ENCODE measurements at regions not wholly inside any gene's neighbourhood (a gene's known extent, or its start where the extent isn't known, plus 50 kb on each side); places are given as distances from the start of the nearest gene placed in this dataset.

DNA sequence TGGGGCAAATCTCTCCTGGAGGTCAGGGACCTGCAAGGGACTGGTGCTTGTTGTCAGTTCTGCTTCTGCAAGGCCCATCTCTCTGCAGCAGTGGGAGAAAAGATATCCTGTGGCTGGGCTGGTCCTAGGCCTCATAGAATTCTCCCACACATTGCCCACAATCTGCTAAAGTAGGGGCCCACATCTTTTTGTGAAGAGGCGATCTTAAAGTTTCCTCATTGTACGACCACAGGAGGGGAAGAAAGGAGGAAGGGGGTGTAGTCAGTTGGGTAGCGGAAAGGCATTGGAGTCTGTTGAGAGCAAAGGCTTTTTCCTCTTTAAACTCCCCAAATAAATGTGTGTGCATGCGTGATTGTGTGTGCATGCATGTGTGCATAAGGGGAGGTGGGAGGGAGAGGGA is 145.3 kb downstream of the SLC4A3 start (continued):
- TF ChIP-seq, protein P1, sequence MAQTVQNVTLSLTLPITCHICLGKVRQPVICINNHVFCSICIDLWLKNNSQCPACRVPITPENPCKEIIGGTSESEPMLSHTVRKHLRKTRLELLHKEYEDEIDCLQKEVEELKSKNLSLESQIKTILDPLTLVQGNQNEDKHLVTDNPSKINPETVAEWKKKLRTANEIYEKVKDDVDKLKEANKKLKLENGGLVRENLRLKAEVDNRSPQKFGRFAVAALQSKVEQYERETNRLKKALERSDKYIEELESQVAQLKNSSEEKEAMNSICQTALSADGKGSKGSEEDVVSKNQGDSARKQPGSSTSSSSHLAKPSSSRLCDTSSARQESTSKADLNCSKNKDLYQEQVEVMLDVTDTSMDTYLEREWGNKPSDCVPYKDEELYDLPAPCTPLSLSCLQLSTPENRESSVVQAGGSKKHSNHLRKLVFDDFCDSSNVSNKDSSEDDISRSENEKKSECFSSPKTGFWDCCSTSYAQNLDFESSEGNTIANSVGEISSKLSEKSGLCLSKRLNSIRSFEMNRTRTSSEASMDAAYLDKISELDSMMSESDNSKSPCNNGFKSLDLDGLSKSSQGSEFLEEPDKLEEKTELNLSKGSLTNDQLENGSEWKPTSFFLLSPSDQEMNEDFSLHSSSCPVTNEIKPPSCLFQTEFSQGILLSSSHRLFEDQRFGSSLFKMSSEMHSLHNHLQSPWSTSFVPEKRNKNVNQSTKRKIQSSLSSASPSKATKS (CRISPR knock-in tag; IDR thresholded peaks at IDR 0.05), result no peak
- no peak for TF ChIP-seq NR4A1 (CRISPR knock-in tag; IDR thresholded peaks at IDR 0.05)
- TF ChIP-seq NR4A1 (tag; IDR thresholded peaks at IDR 0.05), result no peak
- no peak for TF ChIP-seq CEBPG (CRISPR knock-in tag; IDR thresholded peaks at IDR 0.05)
- TF ChIP-seq CEBPG (tag; conservative IDR thresholded peaks at IDR 0.05 in 1 of 2, IDR thresholded peaks at IDR 0.05 in 1 of 2), result no peak
- no peak for TF ChIP-seq TFAM (CRISPR knock-in tag; conservative IDR thresholded peaks at IDR 0.05)
- TF ChIP-seq ZNF239 (CRISPR knock-in tag; IDR thresholded peaks at IDR 0.05), result no peak
- no peak for TF ChIP-seq ZNF224 (CRISPR knock-in tag; IDR thresholded peaks at IDR 0.05)
- TF ChIP-seq, protein P2, sequence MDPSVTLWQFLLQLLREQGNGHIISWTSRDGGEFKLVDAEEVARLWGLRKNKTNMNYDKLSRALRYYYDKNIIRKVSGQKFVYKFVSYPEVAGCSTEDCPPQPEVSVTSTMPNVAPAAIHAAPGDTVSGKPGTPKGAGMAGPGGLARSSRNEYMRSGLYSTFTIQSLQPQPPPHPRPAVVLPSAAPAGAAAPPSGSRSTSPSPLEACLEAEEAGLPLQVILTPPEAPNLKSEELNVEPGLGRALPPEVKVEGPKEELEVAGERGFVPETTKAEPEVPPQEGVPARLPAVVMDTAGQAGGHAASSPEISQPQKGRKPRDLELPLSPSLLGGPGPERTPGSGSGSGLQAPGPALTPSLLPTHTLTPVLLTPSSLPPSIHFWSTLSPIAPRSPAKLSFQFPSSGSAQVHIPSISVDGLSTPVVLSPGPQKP (CRISPR knock-in tag; IDR thresholded peaks at IDR 0.05), result no peak

DNA sequence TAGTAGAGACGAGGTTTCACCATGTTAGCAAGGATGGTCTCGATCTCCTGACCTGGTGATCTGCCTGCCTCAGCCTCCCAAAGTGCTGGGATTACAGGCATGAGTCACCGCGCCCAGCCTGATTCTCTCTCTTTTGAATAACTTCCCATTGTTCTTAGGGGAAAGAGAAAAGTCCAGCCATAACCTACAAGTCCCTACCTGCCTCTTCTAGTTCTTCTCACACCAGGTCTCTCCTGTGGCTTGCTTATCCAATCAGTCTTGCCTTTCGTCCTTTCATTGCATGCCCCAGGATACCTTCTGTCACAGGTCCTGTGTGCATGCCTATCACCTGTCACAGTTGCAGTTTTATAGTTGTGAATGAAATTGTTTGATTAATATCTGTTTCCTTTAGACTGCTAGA is 148.1 kb downstream of the SLC4A3 start:
- ATAC-seq, result no peak
- CTCF ChIA-PET (ENCODE audit: low intra/inter-chr PET ratio), result no interaction called here
- no TSS peak for BruUV-seq (replicated peaks)
- no peaks in the 10 kb centered on the region for H3K4me1 ChIP-seq (replicated peaks in 1 of 2; ENCODE audit: control insufficient read depth in 2 of 2, insufficient read depth in 2 of 2, low read length in 2 of 2)
- FAIRE-seq, result no peak
- no peak overlapping the region for H3K27ac ChIP-seq (ENCODE audit: extremely low read depth, low read depth, low read length)
- H3K4me2 ChIP-seq (ENCODE audit: insufficient read depth, low read length), result no peak overlapping the region
- POLR2A ChIA-PET, result interaction anchor here (0.6 kb wide), 1 partner anchor 136 kb away, joined by 3 read pairs; no protein-coding TSS in a partner anchor
- H3K27me3 ChIP-seq (ENCODE audit: control insufficient read depth in 2 of 2, insufficient read depth in 2 of 2, low read length in 2 of 2), result no peaks in the 10 kb centered on the region; a peak in 1 of 5 replicates
- no peaks in the 10 kb centered on the region for H3K36me3 ChIP-seq (ENCODE audit: control insufficient read depth, insufficient read depth, low read length)
- H4K20me1 ChIP-seq (replicated peaks; ENCODE audit: control insufficient read depth, insufficient read depth, low read length), result no peaks in the 10 kb centered on the region
- intact Hi-C loops (cut with micrococcal nuclease) (no loop called here), in situ Hi-C loops (cut with MboI) (no loop called here)
- H3K9me1 ChIP-seq (ENCODE audit: control insufficient read depth, insufficient read depth, low read length), result no peaks in the 10 kb centered on the region
- DNase-seq (ENCODE audit: extremely low read depth in 1 of 4, low spot score in 3 of 4), result no peak
- no peaks in the 10 kb centered on the region for H3K9me3 ChIP-seq (replicated peaks; ENCODE audit: control insufficient read depth, insufficient read depth, low read depth, low read length)
- no peak for TF ChIP-seq NR4A1 (CRISPR knock-in tag; IDR thresholded peaks at IDR 0.05)
- no peak for TF ChIP-seq NR4A1 (tag; IDR thresholded peaks at IDR 0.05)
- no peak overlapping the region for H3K9ac ChIP-seq (ENCODE audit: insufficient read depth in 1 of 2, low read depth in 2 of 2, low read length in 2 of 2)
- WGBS (ENCODE audit: insufficient coverage, low coverage, missing lambda C conversion rate), result 2% methylated on average over 5 of the region's 5 CpGs
- no peaks in the 10 kb centered on the region for H3K79me2 ChIP-seq (ENCODE audit: control insufficient read depth, insufficient read depth, low read length)
- no peak overlapping the region for H2AFZ ChIP-seq (ENCODE audit: low read depth, low read length)
- no peak overlapping the region for H3K4me3 ChIP-seq

Data from K562 (cell line).